ENCODE measurements at regions not wholly inside any gene's neighbourhood (a gene's known extent, or its start where the extent isn't known, plus 50 kb on each side); places are given as distances from the start of the nearest gene placed in this dataset.

DNA sequence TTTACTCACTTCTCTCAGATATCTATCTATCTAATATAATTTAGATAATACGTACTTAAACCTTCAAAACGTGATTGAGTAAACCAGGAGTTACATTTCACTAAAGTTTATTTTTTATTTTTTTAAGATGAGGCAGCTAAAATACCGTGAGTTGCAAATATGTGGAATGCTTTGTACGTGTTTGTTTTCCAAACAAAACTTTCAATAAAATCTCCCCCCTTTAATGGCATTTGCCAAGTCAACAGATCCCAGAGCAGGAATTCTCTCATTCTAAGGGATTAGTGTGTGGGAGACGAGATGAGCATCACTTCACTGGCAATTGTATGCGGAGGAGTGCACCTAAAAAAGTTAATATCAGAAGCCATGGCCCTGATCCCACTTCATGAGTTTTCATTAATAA is 53.7 kb upstream of the MAGI2 start:
- Histone ChIP-seq H3K4me3 (ENCODE audit: control insufficient read depth in 1 of 7, extremely low read depth in 1 of 7, insufficient read depth in 4 of 7, low read depth in 2 of 7, low read length in 6 of 7) (no peak overlapping the region), H3K4me1 (ENCODE audit: control extremely low read depth in 1 of 4, control insufficient read depth in 4 of 4, insufficient read depth in 4 of 4, low read length in 3 of 4) (no peaks in the 10 kb centered on the region), H3K27me3 (replicated peaks in 2 of 5; ENCODE audit: control insufficient read depth in 4 of 5, insufficient read depth in 5 of 5, low read length in 4 of 5) (no peaks in the 10 kb centered on the region), H3K36me3 (ENCODE audit: control insufficient read depth in 4 of 4, insufficient read depth in 4 of 4, low read length in 3 of 4) (no peaks in the 10 kb centered on the region), H3K27ac (ENCODE audit: insufficient read depth in 1 of 2, low read depth in 1 of 2, low read length in 2 of 2, poor library complexity in 1 of 2, severe bottlenecking in 2 of 2) (no peak overlapping the region), H3K9me3 (ENCODE audit: control extremely low read depth in 1 of 5, control insufficient read depth in 4 of 5, insufficient read depth in 2 of 5, low read depth in 1 of 5, low read length in 4 of 5) (no peaks in the 10 kb centered on the region)
- no peak for DNase-seq
- ChIA-PET POLR2A (no interaction called here), CTCF (no interaction called here)
- WGBS (ENCODE audit: insufficient coverage): no CpG with 5 or more reads among the region's 6 CpGs

- CTCF ChIA-PET: no interaction called here
- POLR2A ChIA-PET: no interaction called here
- Histone ChIP-seq H3K4me3 (ENCODE audit: control insufficient read depth in 1 of 7, extremely low read depth in 1 of 7, insufficient read depth in 4 of 7, low read depth in 2 of 7, low read length in 6 of 7) (no peak overlapping the region), H3K27ac (ENCODE audit: insufficient read depth in 1 of 2, low read depth in 1 of 2, low read length in 2 of 2, poor library complexity in 1 of 2, severe bottlenecking in 2 of 2) (no peak overlapping the region), H3K27me3 (replicated peaks in 2 of 5; ENCODE audit: control insufficient read depth in 4 of 5, insufficient read depth in 5 of 5, low read length in 4 of 5) (no peaks in the 10 kb centered on the region), H3K36me3 (ENCODE audit: control insufficient read depth in 4 of 4, insufficient read depth in 4 of 4, low read length in 3 of 4) (no peaks in the 10 kb centered on the region), H3K9me3 (ENCODE audit: control extremely low read depth in 1 of 5, control insufficient read depth in 4 of 5, insufficient read depth in 2 of 5, low read depth in 1 of 5, low read length in 4 of 5) (no peaks in the 10 kb centered on the region), H3K4me1 (ENCODE audit: control extremely low read depth in 1 of 4, control insufficient read depth in 4 of 4, insufficient read depth in 4 of 4, low read length in 3 of 4) (no peaks in the 10 kb centered on the region)
- WGBS (ENCODE audit: insufficient coverage): no CpG with 5 or more reads among the region's 2 CpGs
- no peak for DNase-seq
Measured at GRCh38 chr7:79506481-79506880, 53.0 kb upstream of the MAGI2 start.

GRCh38 chr7:79504607-79505389 is 51.3 kb upstream of the MAGI2 start:
- Histone ChIP-seq H3K36me3 (ENCODE audit: control insufficient read depth in 4 of 4, insufficient read depth in 4 of 4, low read length in 3 of 4) (no peaks in the 10 kb centered on the region), H3K9me3 (ENCODE audit: control extremely low read depth in 1 of 5, control insufficient read depth in 4 of 5, insufficient read depth in 2 of 5, low read depth in 1 of 5, low read length in 4 of 5) (no peaks in the 10 kb centered on the region), H3K27me3 (replicated peaks in 2 of 5; ENCODE audit: control insufficient read depth in 4 of 5, insufficient read depth in 5 of 5, low read length in 4 of 5) (no peaks in the 10 kb centered on the region), H3K4me1 (ENCODE audit: control extremely low read depth in 1 of 4, control insufficient read depth in 4 of 4, insufficient read depth in 4 of 4, low read length in 3 of 4) (no peaks in the 10 kb centered on the region), H3K27ac (ENCODE audit: insufficient read depth in 1 of 2, low read depth in 1 of 2, low read length in 2 of 2, poor library complexity in 1 of 2, severe bottlenecking in 2 of 2) (no peak overlapping the region), H3K4me3 (ENCODE audit: control insufficient read depth in 1 of 7, extremely low read depth in 1 of 7, insufficient read depth in 4 of 7, low read depth in 2 of 7, low read length in 6 of 7) (no peak overlapping the region)
- POLR2A ChIA-PET: no interaction called here
- WGBS (ENCODE audit: insufficient coverage): 93% methylated on average over 6 of the region's 9 CpGs
- no peak for DNase-seq
- CTCF ChIA-PET: interaction anchor here (1.6 kb wide), 1 partner anchor 17 kb away, joined by 3 read pairs; no protein-coding TSS in a partner anchor

Measured in common myeloid progenitor, CD34-positive (primary cell).